ENCODE measurements at regions not wholly inside any gene's neighbourhood (a gene's known extent, or its start where the extent isn't known, plus 50 kb on each side); places are given as distances from the start of the nearest gene placed in this dataset.
"Not testable (repeated sequence)": the region's sequence is repeated elsewhere in the genome, so short reads cannot be mapped to it uniquely, and the experiment has no call there.

GRCh38 chr3:191019855-191020254 lies 157.4 kb upstream of the GMNC start:
- no peak for ATAC-seq
- TF ChIP-seq OSR1 (CRISPR knock-in tag; IDR thresholded peaks at IDR 0.05) = no peak

- not testable (repeated sequence) for ATAC-seq
Measured at GRCh38 chr3:191015960-191016359, 153.5 kb upstream of the GMNC start.

GRCh38 chr3:191008074-191008473 lies 145.6 kb upstream of the GMNC start:
- no peak for TF ChIP-seq TSHZ2 (CRISPR knock-in tag; IDR thresholded peaks at IDR 0.05)
- TF ChIP-seq ZC3H10 (CRISPR knock-in tag; IDR thresholded peaks at IDR 0.05) = no peak
- no peak for TF ChIP-seq ZNF565 (CRISPR knock-in tag; conservative IDR thresholded peaks at IDR 0.05; ENCODE audit: low read depth)
- no peak for TF ChIP-seq RARB (CRISPR knock-in tag; IDR thresholded peaks at IDR 0.05)
- no peak for TF ChIP-seq TCF4 (CRISPR knock-in tag; IDR thresholded peaks at IDR 0.05; ENCODE audit: borderline replicate concordance)
- TF ChIP-seq ZFP3 (CRISPR knock-in tag; IDR thresholded peaks at IDR 0.05) = no peak
- no peak for TF ChIP-seq TOX (CRISPR knock-in tag; IDR thresholded peaks at IDR 0.05; ENCODE audit: borderline replicate concordance)
- no peak for TF ChIP-seq GLIS3 (CRISPR knock-in tag; IDR thresholded peaks at IDR 0.05)
- no peak for TF ChIP-seq ZNF8 (CRISPR knock-in tag; IDR thresholded peaks at IDR 0.05)
- TF ChIP-seq ESRRG (CRISPR knock-in tag; IDR thresholded peaks at IDR 0.05) = no peak
- no peak for TF ChIP-seq SNAI2 (CRISPR knock-in tag; IDR thresholded peaks at IDR 0.05)
- no peak for TF ChIP-seq BACH2 (CRISPR knock-in tag; IDR thresholded peaks at IDR 0.05; ENCODE audit: borderline replicate concordance)
- no peak for TF ChIP-seq CSDC2 (CRISPR knock-in tag; IDR thresholded peaks at IDR 0.05)
- no peak for TF ChIP-seq CSRNP3 (CRISPR knock-in tag; IDR thresholded peaks at IDR 0.05)
- no peak for TF ChIP-seq ZFP30 (CRISPR knock-in tag; IDR thresholded peaks at IDR 0.05)
- TF ChIP-seq ARNTL (CRISPR knock-in tag; IDR thresholded peaks at IDR 0.05; ENCODE audit: borderline replicate concordance, low read depth) = no peak
- no peak for TF ChIP-seq CREB5 (CRISPR knock-in tag; IDR thresholded peaks at IDR 0.05; ENCODE audit: low read depth)
- ATAC-seq = no peak

GRCh38 chr3:191005790-191006189 lies 143.3 kb upstream of the GMNC start:
- TF ChIP-seq CSRNP3 (CRISPR knock-in tag; IDR thresholded peaks at IDR 0.05) (no peak), RARB (CRISPR knock-in tag; IDR thresholded peaks at IDR 0.05) (no peak), ZNF8 (CRISPR knock-in tag; IDR thresholded peaks at IDR 0.05) (no peak), ZC3H10 (CRISPR knock-in tag; IDR thresholded peaks at IDR 0.05) (no peak), TCF4 (CRISPR knock-in tag; IDR thresholded peaks at IDR 0.05; ENCODE audit: borderline replicate concordance) (no peak), PATZ1 (CRISPR knock-in tag; IDR thresholded peaks at IDR 0.05; ENCODE audit: borderline replicate concordance) (no peak), ZNF70 (CRISPR knock-in tag; IDR thresholded peaks at IDR 0.05) (no peak), ZFP30 (CRISPR knock-in tag; IDR thresholded peaks at IDR 0.05) (no peak), ESRRG (CRISPR knock-in tag; IDR thresholded peaks at IDR 0.05) (no peak), OSR1 (CRISPR knock-in tag; IDR thresholded peaks at IDR 0.05) (no peak), PPARA (CRISPR knock-in tag; IDR thresholded peaks at IDR 0.05; ENCODE audit: borderline replicate concordance) (no peak), ARNTL (CRISPR knock-in tag; IDR thresholded peaks at IDR 0.05; ENCODE audit: borderline replicate concordance, low read depth) (no peak)
- ATAC-seq = no peak

All from SK-N-SH treated with all-trans-retinoic acid at 6 μM for 48 hours (cell line).